ENCODE measurements at regions not wholly inside any gene's neighbourhood (a gene's known extent, or its start where the extent isn't known, plus 50 kb on each side); places are given as distances from the start of the nearest gene placed in this dataset.
"Not testable (repeated sequence)": the region's sequence is repeated elsewhere in the genome, so short reads cannot be mapped to it uniquely, and the experiment has no call there.

- CTCF ChIA-PET = no interaction called here
- H3K4me3 Mint-ChIP-seq = no peak overlapping the region
- H3K27ac Mint-ChIP-seq = no peak overlapping the region
- no peaks in the 10 kb centered on the region for H3K4me1 Mint-ChIP-seq
- peaks cover 3% of the 10 kb centered on the region for H3K9me3 Mint-ChIP-seq (ENCODE audit: low read depth)
- H3K36me3 Mint-ChIP-seq = no peaks in the 10 kb centered on the region
- ATAC-seq = no peak
- no peaks in the 10 kb centered on the region for H3K27me3 Mint-ChIP-seq
- no peak for DNase-seq
Measured at GRCh38 chrX:137792214-137792613, 226.3 kb downstream of the ZIC3 start.

- H3K4me3 Mint-ChIP-seq; H3K9me3 Mint-ChIP-seq (ENCODE audit: low read depth); H3K27ac Mint-ChIP-seq; H3K36me3 Mint-ChIP-seq; H3K4me1 Mint-ChIP-seq; DNase-seq; ATAC-seq; CTCF ChIA-PET; H3K27me3 Mint-ChIP-seq: not testable (repeated sequence)
Measured at GRCh38 chrX:137797926-137798325, 232.0 kb downstream of the ZIC3 start.

- no peak overlapping the region for H3K4me3 Mint-ChIP-seq
- no peaks in the 10 kb centered on the region for H3K36me3 Mint-ChIP-seq
- no peak for ATAC-seq
- CTCF ChIA-PET = no interaction called here
- no peaks in the 10 kb centered on the region for H3K4me1 Mint-ChIP-seq
- no peak for DNase-seq
- no peaks in the 10 kb centered on the region for H3K27me3 Mint-ChIP-seq
- no peaks in the 10 kb centered on the region for H3K9me3 Mint-ChIP-seq (ENCODE audit: low read depth)
- H3K27ac Mint-ChIP-seq = no peak overlapping the region
Measured at GRCh38 chrX:137823257-137823656, 257.3 kb downstream of the ZIC3 start.

- no peak overlapping the region for H3K27ac Mint-ChIP-seq
- no peaks in the 10 kb centered on the region for H3K27me3 Mint-ChIP-seq
- H3K4me1 Mint-ChIP-seq = no peaks in the 10 kb centered on the region
- no peaks in the 10 kb centered on the region for H3K36me3 Mint-ChIP-seq
- ATAC-seq (no peak), DNase-seq (no peak)
- H3K4me3 Mint-ChIP-seq = no peak overlapping the region
- no peaks in the 10 kb centered on the region for H3K9me3 Mint-ChIP-seq (ENCODE audit: low read depth)
- CTCF ChIA-PET = no interaction called here
Measured at GRCh38 chrX:137847376-137847775, 281.4 kb downstream of the ZIC3 start.

- H3K27me3 Mint-ChIP-seq = no peaks in the 10 kb centered on the region
- no peaks in the 10 kb centered on the region for H3K9me3 Mint-ChIP-seq (ENCODE audit: low read depth)
- CTCF ChIA-PET = no interaction called here
- H3K36me3 Mint-ChIP-seq = no peaks in the 10 kb centered on the region
- DNase-seq (no peak), ATAC-seq (no peak)
- H3K4me3 Mint-ChIP-seq = no peak overlapping the region
- H3K27ac Mint-ChIP-seq = no peak overlapping the region
- H3K4me1 Mint-ChIP-seq = no peaks in the 10 kb centered on the region
Measured at GRCh38 chrX:137848266-137848905, 282.5 kb downstream of the ZIC3 start.

- H3K9me3 Mint-ChIP-seq (ENCODE audit: low read depth) = no peaks in the 10 kb centered on the region
- H3K36me3 Mint-ChIP-seq = no peaks in the 10 kb centered on the region
- H3K27ac Mint-ChIP-seq = no peak overlapping the region
- DNase-seq (no peak), ATAC-seq (no peak)
- no peak overlapping the region for H3K4me3 Mint-ChIP-seq
- no peaks in the 10 kb centered on the region for H3K27me3 Mint-ChIP-seq
- no peaks in the 10 kb centered on the region for H3K4me1 Mint-ChIP-seq
- CTCF ChIA-PET = no interaction called here
Measured at GRCh38 chrX:137852502-137852901, 286.6 kb downstream of the ZIC3 start.

- Mint-ChIP-seq H3K4me3 (no peak overlapping the region), H3K36me3 (no peaks in the 10 kb centered on the region), H3K27ac (no peak overlapping the region), H3K4me1 (no peaks in the 10 kb centered on the region), H3K9me3 (ENCODE audit: low read depth) (no peaks in the 10 kb centered on the region), H3K27me3 (no peaks in the 10 kb centered on the region)
- no peak for DNase-seq
- CTCF ChIA-PET = no interaction called here
- ATAC-seq = no peak
Measured at GRCh38 chrX:137855490-137855889, 289.6 kb downstream of the ZIC3 start.

GRCh38 chrX:137858106-137858505, 292.2 kb downstream of the ZIC3 start:
- CTCF ChIA-PET = no interaction called here
- H3K9me3 Mint-ChIP-seq (ENCODE audit: low read depth) = no peaks in the 10 kb centered on the region
- H3K27ac Mint-ChIP-seq = no peak overlapping the region
- H3K36me3 Mint-ChIP-seq = no peaks in the 10 kb centered on the region
- H3K4me3 Mint-ChIP-seq = no peak overlapping the region
- no peaks in the 10 kb centered on the region for H3K27me3 Mint-ChIP-seq
- ATAC-seq = no peak
- no peaks in the 10 kb centered on the region for H3K4me1 Mint-ChIP-seq
- DNase-seq = no peak

- no peaks in the 10 kb centered on the region for H3K27me3 Mint-ChIP-seq
- ATAC-seq (no peak), DNase-seq (no peak)
- H3K4me1 Mint-ChIP-seq = no peaks in the 10 kb centered on the region
- no peaks in the 10 kb centered on the region for H3K36me3 Mint-ChIP-seq
- CTCF ChIA-PET = no interaction called here
- no peaks in the 10 kb centered on the region for H3K9me3 Mint-ChIP-seq (ENCODE audit: low read depth)
- no peak overlapping the region for H3K27ac Mint-ChIP-seq
- no peak overlapping the region for H3K4me3 Mint-ChIP-seq
Measured at GRCh38 chrX:137878401-137878800, 312.5 kb downstream of the ZIC3 start.

GRCh38 chrX:137882960-137883359, 317.0 kb downstream of the ZIC3 start:
- CTCF ChIA-PET = no interaction called here
- Mint-ChIP-seq H3K4me1 (no peaks in the 10 kb centered on the region), H3K4me3 (no peak overlapping the region), H3K36me3 (no peaks in the 10 kb centered on the region), H3K27ac (no peak overlapping the region), H3K9me3 (ENCODE audit: low read depth) (peaks cover 2% of the 10 kb centered on the region), H3K27me3 (no peaks in the 10 kb centered on the region)
- DNase-seq (no peak), ATAC-seq (no peak)

- H3K27ac Mint-ChIP-seq; DNase-seq; H3K4me3 Mint-ChIP-seq; ATAC-seq; CTCF ChIA-PET; H3K36me3 Mint-ChIP-seq; H3K4me1 Mint-ChIP-seq; H3K27me3 Mint-ChIP-seq; H3K9me3 Mint-ChIP-seq (ENCODE audit: low read depth): not testable (repeated sequence)
Measured at GRCh38 chrX:137884813-137885212, 318.9 kb downstream of the ZIC3 start.

- no peak overlapping the region for H3K4me3 Mint-ChIP-seq
Measured at GRCh38 chrX:137891431-137891830, 325.5 kb downstream of the ZIC3 start.

GRCh38 chrX:137896123-137896522, 330.2 kb downstream of the ZIC3 start:
- DNase-seq = no peak
- CTCF ChIA-PET = no interaction called here
- Mint-ChIP-seq H3K4me3 (no peak overlapping the region), H3K27me3 (no peaks in the 10 kb centered on the region), H3K4me1 (no peaks in the 10 kb centered on the region), H3K27ac (no peak overlapping the region), H3K36me3 (no peaks in the 10 kb centered on the region), H3K9me3 (ENCODE audit: low read depth) (no peaks in the 10 kb centered on the region)
- no peak for ATAC-seq

More at GRCh38 chrX:137891431-137891830, 325.5 kb downstream of the ZIC3 start:
- CTCF ChIA-PET = no interaction called here
- ATAC-seq (no peak), DNase-seq (no peak)
- Mint-ChIP-seq H3K27ac (no peak overlapping the region), H3K27me3 (no peaks in the 10 kb centered on the region), H3K36me3 (no peaks in the 10 kb centered on the region), H3K9me3 (ENCODE audit: low read depth) (no peaks in the 10 kb centered on the region), H3K4me1 (no peaks in the 10 kb centered on the region)

- DNase-seq (no peak), ATAC-seq (no peak)
- no peak overlapping the region for H3K27ac Mint-ChIP-seq
- H3K4me3 Mint-ChIP-seq = no peak overlapping the region
- CTCF ChIA-PET = no interaction called here
- no peaks in the 10 kb centered on the region for H3K4me1 Mint-ChIP-seq
- no peaks in the 10 kb centered on the region for H3K27me3 Mint-ChIP-seq
- H3K36me3 Mint-ChIP-seq = no peaks in the 10 kb centered on the region
- no peaks in the 10 kb centered on the region for H3K9me3 Mint-ChIP-seq (ENCODE audit: low read depth)
Measured at GRCh38 chrX:137915466-137915865, 349.5 kb downstream of the ZIC3 start.
